ENCODE measurements at regions not wholly inside any gene's neighbourhood (a gene's known extent, or its start where the extent isn't known, plus 50 kb on each side); places are given as distances from the start of the nearest gene placed in this dataset.

- 0 out of 2 replicates have a peak, but pooled peaks have one; percentile 27 for TF ChIP-seq PAXIP1 (CRISPR knock-in tag; conservative IDR thresholded peaks at IDR 0.05)
- TF ChIP-seq ZFY (CRISPR knock-in tag; IDR thresholded peaks at IDR 0.05), result no peak
Measured at GRCh38 chr5:115349001-115349817, 52.8 kb upstream of the CCDC112 start (continued).

- ChIA-PET CTCF (ENCODE audit: low intra/inter-chr PET ratio, low total read pairs) (no interaction called here), POLR2A (no interaction called here)
- intact Hi-C loops (cut with micrococcal nuclease; ENCODE audit: unreplicated experiment) (no loop called here), in situ Hi-C loops (cut with HindIII; ENCODE audit: extremely low pct_ligation_motif_present, low pct_unique_long_range_greater_than_20kb) (no loop called here)
- Histone ChIP-seq H3K27ac (ENCODE audit: extremely low read length, insufficient read depth, low read length) (no peak overlapping the region), H3K79me2 (ENCODE audit: insufficient read depth, low read length) (no peaks in the 10 kb centered on the region), H3K4me1 (ENCODE audit: insufficient read depth, low read length) (peaks cover 20% of the 10 kb centered on the region), H3K9ac (ENCODE audit: insufficient read depth, low read depth, low read length) (no peak overlapping the region), H3K9me3 (ENCODE audit: low read length) (no peaks in the 10 kb centered on the region), H2AFZ (ENCODE audit: low read length) (no peak overlapping the region), H3K4me3 (replicated peaks in 1 of 3; ENCODE audit: insufficient read depth in 1 of 3, low read depth in 2 of 3, low read length in 3 of 3) (no peak overlapping the region), H3K4me2 (ENCODE audit: low read depth, low read length) (no peak overlapping the region), H3K36me3 (replicated peaks in 1 of 2; ENCODE audit: control insufficient read depth in 1 of 2, insufficient read depth in 2 of 2, low read length in 2 of 2) (no peaks in the 10 kb centered on the region), H3K27me3 (ENCODE audit: control insufficient read depth in 1 of 2, insufficient read depth in 2 of 2, low read length in 2 of 2) (no peaks in the 10 kb centered on the region), H4K20me1 (ENCODE audit: insufficient read depth, low read length) (no peaks in the 10 kb centered on the region)
- ATAC-seq (no peak), DNase-seq (ENCODE audit: low spot score) (no peak), FAIRE-seq (no peak)
- WGBS (ENCODE audit: low lambda C conversion rate), result 46% methylated on average over 4 of the region's 4 CpGs
- TF ChIP-seq ZNF790 (CRISPR knock-in tag; IDR thresholded peaks at IDR 0.05; ENCODE audit: borderline replicate concordance), result no peak
- no peak for TF ChIP-seq JDP2 (CRISPR knock-in tag; IDR thresholded peaks at IDR 0.05; ENCODE audit: borderline replicate concordance)
- no peak for TF ChIP-seq ZBTB33 (CRISPR knock-in tag; IDR thresholded peaks at IDR 0.05)
- TF ChIP-seq CEBPG (CRISPR knock-in tag; IDR thresholded peaks at IDR 0.05), result no peak
- no peak for TF ChIP-seq MED1 (CRISPR knock-in tag; IDR thresholded peaks at IDR 0.05)
- TF ChIP-seq AFF4 (CRISPR knock-in tag; IDR thresholded peaks at IDR 0.05), result no peak
- no peak for TF ChIP-seq MAFF (IDR thresholded peaks at IDR 0.05; ENCODE audit: low read depth, low read length)
- TF ChIP-seq NFKB2 (CRISPR knock-in tag; IDR thresholded peaks at IDR 0.05; ENCODE audit: borderline replicate concordance), result no peak
- no TSS peak for BruUV-seq (replicated peaks)
Measured at GRCh38 chr5:115348175-115348574, 51.7 kb upstream of the CCDC112 start.
